ENCODE measurements at regions not wholly inside any gene's neighbourhood (a gene's known extent, or its start where the extent isn't known, plus 50 kb on each side); places are given as distances from the start of the nearest gene placed in this dataset.

- DNase-seq = no peak
- TF ChIP-seq GATA1 (IDR thresholded peaks at IDR 0.05; ENCODE audit: low read depth, low read length) = no peak
- TF ChIP-seq POLR2A (IDR thresholded peaks at IDR 0.05; ENCODE audit: low read length) = no peak
Observed at GRCh38 chr2:46839045-46839444, 76.6 kb downstream of the MCFD2 start.

- TF ChIP-seq GATA1 (IDR thresholded peaks at IDR 0.05; ENCODE audit: low read depth, low read length) (no peak), POLR2A (IDR thresholded peaks at IDR 0.05; ENCODE audit: low read length) (no peak)
- no peak for DNase-seq
Observed at GRCh38 chr2:46837704-46838103, 77.9 kb downstream of the MCFD2 start.

GRCh38 chr2:46837112-46837454 lies 78.5 kb downstream of the MCFD2 start:
- no peak for DNase-seq
- TF ChIP-seq GATA1 (IDR thresholded peaks at IDR 0.05; ENCODE audit: low read depth, low read length) (no peak), POLR2A (IDR thresholded peaks at IDR 0.05; ENCODE audit: low read length) (no peak)

GRCh38 chr2:46836295-46837111 lies 79.1 kb downstream of the MCFD2 start:
- DNase-seq = no peak

GRCh38 chr2:46835520-46835919 lies 80.1 kb downstream of the MCFD2 start:
- DNase-seq = no peak
- TF ChIP-seq GATA1 (IDR thresholded peaks at IDR 0.05; ENCODE audit: low read depth, low read length) = no peak
- no peak for TF ChIP-seq POLR2A (IDR thresholded peaks at IDR 0.05; ENCODE audit: low read length)

More at GRCh38 chr2:46836295-46837111, 79.1 kb downstream of the MCFD2 start:
- TF ChIP-seq GATA1 (IDR thresholded peaks at IDR 0.05; ENCODE audit: low read depth, low read length) (no peak), POLR2A (IDR thresholded peaks at IDR 0.05; ENCODE audit: low read length) (no peak)

GRCh38 chr2:46832543-46832942 lies 83.1 kb downstream of the MCFD2 start:
- TF ChIP-seq POLR2A (IDR thresholded peaks at IDR 0.05; ENCODE audit: low read length) (no peak), GATA1 (IDR thresholded peaks at IDR 0.05; ENCODE audit: low read depth, low read length) (no peak)

GRCh38 chr2:46831869-46832265 lies 83.7 kb downstream of the MCFD2 start:
- no peak for TF ChIP-seq GATA1 (IDR thresholded peaks at IDR 0.05; ENCODE audit: low read depth, low read length)
- TF ChIP-seq POLR2A (IDR thresholded peaks at IDR 0.05; ENCODE audit: low read length) = no peak
- no peak for DNase-seq

More at GRCh38 chr2:46832543-46832942, 83.1 kb downstream of the MCFD2 start:
- no peak for DNase-seq

- no peak for TF ChIP-seq POLR2A (IDR thresholded peaks at IDR 0.05; ENCODE audit: low read length)
- TF ChIP-seq GATA1 (IDR thresholded peaks at IDR 0.05; ENCODE audit: low read depth, low read length) = no peak
- DNase-seq = no peak
Observed at GRCh38 chr2:46831051-46831868, 84.3 kb downstream of the MCFD2 start.

- TF ChIP-seq POLR2A (IDR thresholded peaks at IDR 0.05; ENCODE audit: low read length) = no peak
- TF ChIP-seq GATA1 (IDR thresholded peaks at IDR 0.05; ENCODE audit: low read depth, low read length) = no peak
- no peak for DNase-seq
Observed at GRCh38 chr2:46829231-46829995, 86.2 kb downstream of the MCFD2 start.

- DNase-seq = no peak
- TF ChIP-seq POLR2A (IDR thresholded peaks at IDR 0.05; ENCODE audit: low read length) = no peak
- no peak for TF ChIP-seq GATA1 (IDR thresholded peaks at IDR 0.05; ENCODE audit: low read depth, low read length)
Observed at GRCh38 chr2:46828491-46829230, 86.9 kb downstream of the MCFD2 start.

GRCh38 chr2:46828135-46828438 lies 87.5 kb downstream of the MCFD2 start:
- no peak for DNase-seq
- no peak for TF ChIP-seq POLR2A (IDR thresholded peaks at IDR 0.05; ENCODE audit: low read length)
- no peak for TF ChIP-seq GATA1 (IDR thresholded peaks at IDR 0.05; ENCODE audit: low read depth, low read length)

- no peak for DNase-seq
- TF ChIP-seq GATA1 (IDR thresholded peaks at IDR 0.05; ENCODE audit: low read depth, low read length) (no peak), POLR2A (IDR thresholded peaks at IDR 0.05; ENCODE audit: low read length) (no peak)
Observed at GRCh38 chr2:46827274-46828134, 88.1 kb downstream of the MCFD2 start.
